GM06990 (cell line): ENCODE measurements at regions not wholly inside any gene's neighbourhood (a gene's known extent, or its start where the extent isn't known, plus 50 kb on each side); places are given as distances from the start of the nearest gene placed in this dataset.

Experiments used
- DNase-seq: peaks from one replicate; pipeline ENCODE4 v3.0.0-alpha.2; 2011; ENCODE audit not compliant: insufficient read length; ENCODE audit errors: extremely low read depth
- H3K27me3 ChIP-seq: replicated peaks from 2 replicates; pipeline ENCODE4 v1.6.0; 2011; ENCODE audit warnings: low read length; ENCODE audit not compliant: control insufficient read depth, insufficient read depth
- H3K36me3 ChIP-seq: 2 replicates; pipeline ENCODE4 v1.5.1; 2011; ENCODE audit warnings: low read length; ENCODE audit not compliant: control insufficient read depth, insufficient read depth
- H3K4me3 ChIP-seq: replicated peaks from 2 replicates; pipeline ENCODE4 v1.5.1; 2011; ENCODE audit warnings: low read depth, mild to moderate bottlenecking, control low read depth, low read length
- CTCF ChIP-seq: IDR thresholded peaks from 2 replicates; pipeline ENCODE4 v1.5.1; 2011; ENCODE audit warnings: low read length, control low read depth, mild to moderate bottlenecking, inconsistent platforms; ENCODE audit not compliant: insufficient read depth, poor library complexity, severe bottlenecking

- no peak for TF ChIP-seq CTCF
- Histone ChIP-seq H3K27me3 (no peaks in the 10 kb centered on the region), H3K36me3 (no peaks in the 10 kb centered on the region), H3K4me3 (no peak overlapping the region)
- DNase-seq: no peak
These were observed 56.2 kb upstream of the PTGR2 start for GRCh38 chr14:73795466-73795865.

GRCh38 chr14:73794146-73794545 lies 57.5 kb upstream of the PTGR2 start:
- Histone ChIP-seq H3K27me3 (no peaks in the 10 kb centered on the region), H3K4me3 (no peak overlapping the region), H3K36me3 (no peaks in the 10 kb centered on the region)
- DNase-seq: no peak
- no peak for TF ChIP-seq CTCF

DNA sequence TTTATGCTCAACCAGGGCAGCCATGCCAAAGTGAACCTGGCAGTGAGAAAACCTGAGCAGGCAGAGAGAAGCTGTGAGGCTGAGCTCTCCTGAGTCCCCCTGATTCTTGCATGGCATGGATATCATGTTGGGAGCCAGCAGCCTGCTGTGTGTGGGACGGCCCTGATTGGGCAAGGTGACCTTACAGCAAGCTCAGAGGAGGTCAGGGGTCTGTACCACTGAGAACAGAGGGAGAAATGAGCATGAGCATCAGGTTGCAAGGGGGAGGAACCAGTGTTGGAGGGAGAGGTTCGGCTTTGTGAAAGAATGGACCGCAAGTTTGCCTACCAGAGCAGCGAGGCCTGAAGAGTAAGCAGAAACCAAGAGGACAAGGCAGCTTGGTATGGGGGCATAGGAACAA lies 59.1 kb upstream of the PTGR2 start:
- H3K27me3 ChIP-seq: no peaks in the 10 kb centered on the region
- no peak for DNase-seq

DNA sequence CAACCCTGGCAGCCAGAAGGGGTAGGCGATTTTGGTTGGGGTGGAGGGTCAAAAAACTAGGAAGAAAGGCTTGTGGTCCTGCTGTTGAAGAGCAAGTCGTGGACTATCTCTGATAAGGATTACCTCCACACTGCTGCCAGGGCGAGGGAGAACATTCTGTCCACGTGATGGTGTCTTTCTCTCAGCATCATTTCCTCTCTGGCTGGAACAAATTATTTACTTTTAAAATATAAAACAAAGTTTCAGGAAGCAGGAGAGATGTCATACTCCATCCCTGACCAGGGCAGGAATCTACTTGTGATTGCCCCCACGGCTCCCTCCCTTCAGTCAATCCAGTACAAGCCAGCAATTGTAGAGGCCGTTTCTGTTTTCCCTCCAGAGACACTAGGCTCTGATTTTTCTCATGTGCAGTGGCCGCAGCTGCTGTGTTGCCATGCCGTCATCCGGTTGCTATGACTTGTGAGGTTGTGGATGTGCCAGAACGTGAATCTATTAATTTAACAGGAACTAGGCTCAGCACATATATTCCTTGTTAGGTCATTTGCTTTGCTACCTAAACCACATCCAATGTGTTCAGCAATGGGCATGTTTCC lies 61.5 kb upstream of the PTGR2 start:
- H3K27me3 ChIP-seq: no peaks in the 10 kb centered on the region
- TF ChIP-seq CTCF: no peak
- no peak for DNase-seq
- H3K36me3 ChIP-seq: no peaks in the 10 kb centered on the region
- H3K4me3 ChIP-seq: no peak overlapping the region

More for the DNA sequence above, 59.1 kb upstream of the PTGR2 start:
- no peak for TF ChIP-seq CTCF
- Histone ChIP-seq H3K4me3 (no peak overlapping the region), H3K36me3 (no peaks in the 10 kb centered on the region)

DNA sequence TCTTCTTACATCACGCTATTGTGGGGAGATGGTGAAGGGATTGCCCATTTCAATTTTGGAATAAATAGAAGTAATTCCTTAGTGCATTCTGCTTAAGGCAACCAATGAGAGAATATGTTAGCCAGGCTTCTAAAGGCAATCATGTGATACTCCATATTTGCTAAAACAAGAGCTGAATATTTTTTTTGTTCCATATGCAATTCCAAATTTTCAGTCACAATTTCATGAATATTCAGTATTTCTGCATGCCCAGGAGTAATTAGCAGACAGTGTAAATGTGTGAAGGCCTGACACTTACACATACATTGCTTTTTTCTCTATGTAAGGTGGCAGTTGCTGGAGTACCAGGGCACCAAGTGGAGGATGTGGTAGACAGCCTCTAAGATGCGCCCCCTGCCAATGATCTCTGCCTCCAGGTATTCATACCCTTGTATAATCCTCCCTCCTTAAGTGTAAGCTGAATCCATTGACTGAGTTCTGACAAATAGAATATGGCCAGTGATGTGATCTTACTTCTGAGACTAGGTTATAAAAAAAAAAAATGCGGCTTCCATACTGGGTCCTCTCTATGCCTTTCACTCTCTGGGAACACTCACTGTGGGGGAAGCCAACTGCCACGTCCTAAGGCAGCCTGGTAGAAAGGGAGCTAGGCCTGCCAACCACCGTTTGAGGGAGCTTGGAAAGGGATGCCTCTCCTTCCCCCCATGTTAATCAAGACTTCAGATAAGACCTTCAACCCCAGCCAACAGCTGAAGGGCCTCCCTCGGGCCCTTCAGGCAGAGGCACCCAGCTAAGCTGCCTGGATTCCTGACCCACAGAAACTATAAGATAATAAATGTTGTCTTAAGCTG lies 62.7 kb upstream of the PTGR2 start:
- no peaks in the 10 kb centered on the region for H3K27me3 ChIP-seq
- no peak for DNase-seq
- no peak for TF ChIP-seq CTCF
- no peak overlapping the region for H3K4me3 ChIP-seq
- H3K36me3 ChIP-seq: no peaks in the 10 kb centered on the region
